ENCODE measurements at regions not wholly inside any gene's neighbourhood (a gene's known extent, or its start where the extent isn't known, plus 50 kb on each side); places are given as distances from the start of the nearest gene placed in this dataset.

DNA sequence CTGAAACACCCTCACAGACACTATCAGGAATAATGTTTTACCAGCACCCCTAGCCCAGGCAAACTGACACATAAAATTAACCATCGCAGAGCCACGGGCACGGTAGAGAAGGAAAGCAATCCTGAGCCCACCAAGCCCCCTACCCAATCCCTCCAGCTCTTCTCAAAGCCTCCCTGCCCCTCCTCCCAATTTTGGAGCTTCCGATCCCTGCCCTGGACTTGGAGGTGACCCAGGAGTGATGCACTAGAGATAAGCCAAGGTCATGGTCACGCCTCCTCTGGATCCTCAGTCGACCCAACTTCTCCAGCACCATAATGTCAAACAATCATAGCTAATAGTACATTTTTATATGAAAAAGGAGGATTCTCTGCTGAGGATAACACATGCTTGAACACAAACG is 188.7 kb upstream of the NSMCE3 start:
- Histone ChIP-seq H3K56ac (ENCODE audit: extremely low read depth, insufficient read depth, low read length) (no peak overlapping the region), H2BK15ac (ENCODE audit: low read depth, low read length) (no peak overlapping the region), H3K4me1 (ENCODE audit: control insufficient read depth, insufficient read depth, low read length) (no peaks in the 10 kb centered on the region), H4K8ac (ENCODE audit: low read depth in 2 of 2, low read length in 2 of 2) (no peak overlapping the region), H3K9me1 (ENCODE audit: insufficient read depth, low read length) (no peaks in the 10 kb centered on the region), H2BK120ac (ENCODE audit: low read depth, low read length) (no peak overlapping the region), H4K91ac (ENCODE audit: insufficient read depth, low read depth, low read length) (no peak overlapping the region), H3K23ac (ENCODE audit: low read depth, low read length) (no peak overlapping the region), H4K20me1 (ENCODE audit: insufficient read depth, low read length) (no peaks in the 10 kb centered on the region), H3K9me3 (ENCODE audit: control insufficient read depth, insufficient read depth, low read length) (no peaks in the 10 kb centered on the region), H3K27ac (ENCODE audit: insufficient read depth, low read length) (no peak overlapping the region), H2BK20ac (ENCODE audit: low read depth, low read length) (no peak overlapping the region), H2BK5ac (ENCODE audit: low read depth, low read length, poor library complexity, severe bottlenecking) (no peak overlapping the region), H2AK9ac (replicated peaks; ENCODE audit: low read depth, low read length, poor library complexity) (no peak overlapping the region), H3K4me2 (ENCODE audit: low read depth, low read length) (no peak overlapping the region), H3K4ac (ENCODE audit: low read depth, low read length) (no peak overlapping the region), H3K36me3 (ENCODE audit: control insufficient read depth, insufficient read depth, low read length) (no peaks in the 10 kb centered on the region), H3K4me3 (ENCODE audit: insufficient read depth, low read depth, low read length) (no peak overlapping the region), H3K18ac (ENCODE audit: low read depth, low read length) (no peak overlapping the region), H4K5ac (ENCODE audit: low read depth, low read length) (no peak overlapping the region), H3K79me1 (ENCODE audit: low read depth in 1 of 2, low read length in 2 of 2) (no peaks in the 10 kb centered on the region), H3K27me3 (ENCODE audit: control insufficient read depth, insufficient read depth, low read length) (no peaks in the 10 kb centered on the region), H2AFZ (replicated peaks; ENCODE audit: low read length, poor library complexity) (no peak overlapping the region), H2AK5ac (ENCODE audit: low read depth, low read length) (no peak overlapping the region), H3K9ac (ENCODE audit: low read depth, low read length) (no peak overlapping the region), H3K14ac (replicated peaks; ENCODE audit: low read depth, low read length) (no peak overlapping the region)
- in situ Hi-C loops (cut with MboI; ENCODE audit: low sequenced_read_pairs) = no loop called here
- dilution Hi-C loops (cut with HindIII; ENCODE audit: low sequenced_read_pairs, unreplicated experiment) = no loop called here
- CTCF ChIA-PET = no interaction called here
- TF ChIP-seq FOS (IDR thresholded peaks at IDR 0.05; ENCODE audit: low read depth, low read length) (no peak), CEBPB (IDR thresholded peaks at IDR 0.05; ENCODE audit: low read depth, low read length) (no peak), MAZ (IDR thresholded peaks at IDR 0.05; ENCODE audit: borderline replicate concordance, low read depth, low read length) (no peak), POLR2A (IDR thresholded peaks at IDR 0.05; ENCODE audit: low read depth, low read length) (no peak), RFX5 (IDR thresholded peaks at IDR 0.05; ENCODE audit: low read depth, low read length) (no peak), BHLHE40 (IDR thresholded peaks at IDR 0.05; ENCODE audit: low read depth, low read length) (no peak), CHD1 (IDR thresholded peaks at IDR 0.05; ENCODE audit: low read depth, low read length) (no peak)
- TF ChIP-seq, protein P1, sequence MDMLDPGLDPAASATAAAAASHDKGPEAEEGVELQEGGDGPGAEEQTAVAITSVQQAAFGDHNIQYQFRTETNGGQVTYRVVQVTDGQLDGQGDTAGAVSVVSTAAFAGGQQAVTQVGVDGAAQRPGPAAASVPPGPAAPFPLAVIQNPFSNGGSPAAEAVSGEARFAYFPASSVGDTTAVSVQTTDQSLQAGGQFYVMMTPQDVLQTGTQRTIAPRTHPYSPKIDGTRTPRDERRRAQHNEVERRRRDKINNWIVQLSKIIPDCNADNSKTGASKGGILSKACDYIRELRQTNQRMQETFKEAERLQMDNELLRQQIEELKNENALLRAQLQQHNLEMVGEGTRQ (IDR thresholded peaks at IDR 0.05; ENCODE audit: low read depth, low read length) = no peak
- TF ChIP-seq, protein P2, sequence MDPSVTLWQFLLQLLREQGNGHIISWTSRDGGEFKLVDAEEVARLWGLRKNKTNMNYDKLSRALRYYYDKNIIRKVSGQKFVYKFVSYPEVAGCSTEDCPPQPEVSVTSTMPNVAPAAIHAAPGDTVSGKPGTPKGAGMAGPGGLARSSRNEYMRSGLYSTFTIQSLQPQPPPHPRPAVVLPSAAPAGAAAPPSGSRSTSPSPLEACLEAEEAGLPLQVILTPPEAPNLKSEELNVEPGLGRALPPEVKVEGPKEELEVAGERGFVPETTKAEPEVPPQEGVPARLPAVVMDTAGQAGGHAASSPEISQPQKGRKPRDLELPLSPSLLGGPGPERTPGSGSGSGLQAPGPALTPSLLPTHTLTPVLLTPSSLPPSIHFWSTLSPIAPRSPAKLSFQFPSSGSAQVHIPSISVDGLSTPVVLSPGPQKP (IDR thresholded peaks at IDR 0.05; ENCODE audit: borderline replicate concordance, low read depth, low read length) = no peak
- no peak for ATAC-seq (ENCODE audit: low read depth)
- no peak for DNase-seq
- POLR2A ChIA-PET (ENCODE audit: unreplicated experiment) = no interaction called here
- intact Hi-C loops (cut with micrococcal nuclease) = no loop called here
- no TSS peak for BruUV-seq (replicated peaks)
- WGBS, 2 experiments (ENCODE audit: extremely low coverage in 2 of 2, insufficient read length in 1 of 2) = 40% methylated on average over 1 of the region's 7 CpGs; no CpG with 5 or more reads in 1 of the 2 experiments
